HG03095 (cell line): ENCODE measurements at regions not wholly inside any gene's neighbourhood (a gene's known extent, or its start where the extent isn't known, plus 50 kb on each side); places are given as distances from the start of the nearest gene placed in this dataset.

Source experiments
- ATAC-seq: cut with Tn5 transposase; IDR thresholded peaks from one replicate; pipeline ENCODE4 v1.9.1; 2021; ENCODE audit warnings: moderate library complexity; ENCODE audit not compliant: unreplicated experiment

- ATAC-seq = no peak
Measured at GRCh38 chr14:53810221-53810620, 146.4 kb downstream of the BMP4 start.

DNA sequence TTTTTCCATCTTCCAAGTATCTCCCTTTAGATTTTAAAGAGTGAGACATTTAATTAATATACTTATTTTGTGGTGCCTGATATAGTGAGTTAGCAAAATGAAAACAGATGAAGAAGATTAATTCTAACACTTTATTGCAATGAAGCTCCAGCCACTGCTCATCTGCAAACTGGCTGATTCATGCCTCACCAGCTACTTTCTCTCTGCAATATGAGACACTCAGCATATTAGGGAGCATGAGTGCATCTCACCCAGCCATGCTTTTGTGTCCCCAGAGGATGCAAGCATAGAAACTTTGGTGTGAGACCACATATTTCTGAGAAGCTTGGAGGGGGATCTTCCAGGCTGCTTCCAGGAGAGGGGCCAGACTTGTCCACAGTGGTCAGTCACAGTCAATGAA, 148.6 kb downstream of the BMP4 start:
- ATAC-seq = no peak

DNA sequence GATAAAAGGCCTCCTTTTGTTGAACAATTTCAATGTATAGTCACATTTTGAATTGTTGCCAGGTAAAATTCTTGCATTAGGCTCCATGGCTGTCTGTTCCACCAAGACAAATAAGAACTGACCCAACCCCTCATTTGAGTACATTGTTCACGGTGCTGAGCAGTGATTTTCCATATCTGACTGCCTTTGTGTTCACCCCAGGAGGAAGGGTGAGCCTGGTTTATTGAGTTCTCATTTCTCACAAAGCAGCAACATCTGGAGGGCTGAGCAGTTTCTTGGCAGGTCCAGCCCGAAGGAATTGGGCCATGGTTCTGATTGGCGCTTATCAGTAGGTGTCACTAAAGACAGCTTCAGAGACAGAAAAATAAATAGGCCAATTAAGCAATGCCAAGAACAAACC, 149.1 kb downstream of the BMP4 start:
- ATAC-seq = no peak

DNA sequence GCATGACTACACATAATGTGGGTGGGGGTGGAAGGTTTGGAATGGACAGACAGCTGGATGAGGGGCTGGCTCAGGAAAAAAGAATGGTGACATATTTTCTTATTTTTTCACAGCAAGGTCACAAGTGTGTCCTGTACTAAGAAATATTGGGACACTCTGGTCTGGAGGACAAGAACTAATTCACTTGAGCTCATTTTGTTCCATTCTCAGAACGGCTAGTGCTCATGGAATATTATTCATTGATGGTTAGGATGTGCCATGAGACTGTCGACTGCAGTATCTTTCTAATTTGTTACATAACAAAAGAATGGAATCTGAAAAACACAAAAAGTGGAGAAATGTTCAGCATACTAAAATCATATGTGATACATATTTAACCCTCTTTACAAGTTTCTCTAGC, 149.5 kb downstream of the BMP4 start:
- ATAC-seq = no peak

- no peak for ATAC-seq
Measured at GRCh38 chr14:53796734-53797133, 159.9 kb downstream of the BMP4 start.

DNA sequence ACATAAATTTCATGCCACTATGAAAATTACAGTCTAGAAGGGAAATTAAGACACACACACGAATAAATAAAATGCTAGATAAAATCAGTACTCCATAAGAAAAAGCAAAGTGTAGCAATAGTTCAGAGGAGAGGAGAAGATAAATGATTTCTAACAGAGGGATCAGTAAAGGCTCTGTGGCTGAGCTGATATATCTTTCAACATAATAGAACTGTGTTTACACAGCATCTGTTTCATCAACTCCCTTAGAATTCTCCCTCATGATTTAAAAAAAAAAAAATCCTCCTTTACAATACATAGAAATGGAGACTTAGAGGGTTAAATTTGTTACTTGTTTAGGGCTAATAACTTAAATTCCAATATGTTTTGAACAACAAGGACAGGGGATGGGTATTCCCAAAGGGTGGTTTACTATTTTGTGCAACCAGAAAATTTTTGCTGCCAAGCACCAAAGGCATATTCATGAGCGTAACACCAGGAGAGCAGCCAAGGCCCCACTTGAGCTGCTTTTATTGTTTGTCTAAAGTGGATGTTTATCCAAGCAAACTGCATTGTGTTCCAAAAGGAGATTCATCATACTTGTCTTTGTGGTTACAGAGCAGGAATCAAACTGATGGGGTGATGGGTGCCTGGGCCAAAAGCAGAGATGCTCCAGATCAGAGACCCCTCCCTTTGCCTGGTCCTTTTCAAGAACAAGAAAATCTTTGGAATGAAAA, 162.7 kb downstream of the BMP4 start:
- ATAC-seq = no peak

GRCh38 chr14:53792909-53793308, 163.7 kb downstream of the BMP4 start:
- no peak for ATAC-seq

GRCh38 chr14:53790731-53791500, 165.7 kb downstream of the BMP4 start:
- ATAC-seq = no peak

GRCh38 chr14:53788566-53788965, 168.1 kb downstream of the BMP4 start:
- ATAC-seq = no peak

- ATAC-seq = no peak
Measured at GRCh38 chr14:53786045-53786444, 170.6 kb downstream of the BMP4 start.

DNA sequence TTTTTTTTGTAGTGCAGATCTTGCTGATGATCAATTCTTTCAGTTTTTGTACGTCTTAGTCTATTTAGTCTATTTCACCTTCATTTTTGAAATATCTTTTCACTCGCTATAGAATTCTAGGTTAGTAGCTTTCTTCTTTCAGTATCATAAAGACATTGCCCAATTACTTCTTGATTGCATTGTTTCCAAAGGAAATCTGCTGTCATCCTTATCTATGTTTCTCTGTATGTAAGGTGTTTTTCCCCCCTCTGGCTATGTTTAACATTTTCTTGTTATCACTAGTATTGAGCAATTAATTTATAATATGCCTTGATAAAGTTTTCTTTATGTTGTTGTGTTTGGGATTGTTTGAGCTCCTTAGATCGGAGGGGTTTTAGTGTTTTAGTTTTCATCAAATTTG, 171.9 kb downstream of the BMP4 start:
- ATAC-seq = no peak

GRCh38 chr14:53783256-53783655, 173.4 kb downstream of the BMP4 start:
- no peak for ATAC-seq

DNA sequence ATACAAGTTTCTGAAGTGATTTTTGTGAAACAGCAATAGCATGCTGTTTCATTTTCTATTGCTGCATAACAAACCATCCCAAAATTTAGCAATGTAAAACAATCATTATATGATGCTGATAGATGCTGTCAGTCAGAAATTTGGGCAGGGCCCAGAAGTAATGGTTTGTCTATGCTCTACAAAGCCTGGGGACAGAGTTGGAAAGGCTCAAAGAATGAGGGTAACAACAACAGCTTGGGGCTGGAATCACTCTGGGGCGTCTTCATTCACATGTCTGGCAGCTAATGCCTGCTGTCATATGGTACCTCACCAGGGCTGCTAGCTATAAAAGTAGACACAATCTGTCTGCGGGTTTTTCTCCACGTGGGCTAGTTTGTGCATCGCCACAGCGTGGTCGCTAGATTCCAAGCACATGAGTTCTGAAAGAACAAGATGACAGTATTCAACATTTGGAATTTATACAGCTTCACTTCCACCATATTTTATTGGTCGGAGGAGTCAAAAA, 176.5 kb downstream of the BMP4 start:
- no peak for ATAC-seq

DNA sequence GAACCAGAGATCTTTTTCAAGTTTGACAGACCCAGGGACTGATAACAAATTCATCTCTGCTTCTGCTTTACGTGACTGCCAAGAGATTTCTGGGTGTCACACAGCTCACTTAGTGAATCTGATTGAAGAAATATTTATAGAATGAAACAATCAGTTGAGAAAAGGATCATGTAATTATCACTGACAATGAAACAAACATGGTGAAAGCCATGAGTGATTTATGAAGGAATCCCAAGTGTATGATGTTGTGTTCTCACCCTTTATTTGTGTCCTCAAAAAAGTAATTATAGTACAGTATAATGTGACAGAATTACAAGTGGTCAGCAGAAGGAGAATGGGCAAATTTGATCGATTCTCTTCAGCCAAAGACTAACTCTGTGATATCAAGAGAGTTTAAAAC, 177.3 kb downstream of the BMP4 start:
- ATAC-seq = no peak

GRCh38 chr14:53778263-53778662, 178.4 kb downstream of the BMP4 start:
- ATAC-seq = no peak

GRCh38 chr14:53772936-53773335, 183.7 kb downstream of the BMP4 start:
- no peak for ATAC-seq

DNA sequence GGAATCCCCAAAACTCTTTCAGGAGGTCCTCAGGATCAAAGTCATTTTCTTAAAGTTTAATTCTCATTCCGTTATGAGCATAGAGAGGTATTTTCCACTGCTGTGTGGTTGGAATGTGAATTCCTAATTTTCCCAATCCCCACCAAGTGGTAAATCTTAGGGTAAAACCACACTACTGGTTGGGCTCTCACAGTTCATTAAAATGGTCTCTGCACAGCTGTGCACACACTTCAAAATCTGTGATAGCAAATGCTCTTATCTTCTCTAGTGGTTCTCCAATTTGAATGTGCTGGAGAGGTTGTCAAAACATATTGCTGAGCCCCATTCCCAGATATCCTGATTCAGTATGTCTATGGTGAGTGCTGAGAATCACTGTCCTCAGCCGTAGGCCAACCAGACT, 189.1 kb downstream of the BMP4 start:
- no peak for ATAC-seq

- no peak for ATAC-seq
Measured at GRCh38 chr14:53766601-53767000, 190.0 kb downstream of the BMP4 start.

- no peak for ATAC-seq
Measured at GRCh38 chr14:53766106-53766505, 190.5 kb downstream of the BMP4 start.

- no peak for ATAC-seq
Measured at GRCh38 chr14:53764846-53765245, 191.8 kb downstream of the BMP4 start.

- ATAC-seq = no peak
Measured at GRCh38 chr14:53758141-53758540, 198.5 kb downstream of the BMP4 start.

GRCh38 chr14:53757732-53758131, 198.9 kb downstream of the BMP4 start:
- ATAC-seq = no peak
